Activated CD8-positive, alpha-beta memory T cell treated with anti-CD3 and anti-CD28 coated beads, Interleukin-2, amount 50 U/mL, for 24 hours (primary cell): ENCODE measurements at regions not wholly inside any gene's neighbourhood (a gene's known extent, or its start where the extent isn't known, plus 50 kb on each side); places are given as distances from the start of the nearest gene placed in this dataset.
"Not testable (repeated sequence)": the region's sequence is repeated elsewhere in the genome, so short reads cannot be mapped to it uniquely, and the experiment has no call there.

Experiments
- DNase-seq: peaks from one replicate; pipeline ENCODE4 v3.0.0-alpha.2; 2020; ENCODE audit errors: extremely low read depth

- no peak for DNase-seq
Observed at GRCh38 chr13:73675821-73676220, 458.4 kb downstream of the KLF12 start.

- DNase-seq = no peak
Observed at GRCh38 chr13:73674570-73674969, 459.6 kb downstream of the KLF12 start.

- DNase-seq = no peak
Observed at GRCh38 chr13:73673931-73674330, 460.3 kb downstream of the KLF12 start.

- DNase-seq = no peak
Observed at GRCh38 chr13:73672492-73672891, 461.7 kb downstream of the KLF12 start.

- DNase-seq = no peak
Observed at GRCh38 chr13:73671732-73672131, 462.5 kb downstream of the KLF12 start.

GRCh38 chr13:73671011-73671410 is 463.2 kb downstream of the KLF12 start:
- DNase-seq = no peak

- no peak for DNase-seq
Observed at GRCh38 chr13:73667756-73668155, 466.4 kb downstream of the KLF12 start.

- no peak for DNase-seq
Observed at GRCh38 chr13:73665261-73665660, 468.9 kb downstream of the KLF12 start.

- no peak for DNase-seq
Observed at GRCh38 chr13:73664851-73665250, 469.4 kb downstream of the KLF12 start.

- no peak for DNase-seq
Observed at GRCh38 chr13:73662833-73663232, 471.4 kb downstream of the KLF12 start.

GRCh38 chr13:73661687-73662425 is 472.3 kb downstream of the KLF12 start:
- DNase-seq = no peak

GRCh38 chr13:73661066-73661465 is 473.1 kb downstream of the KLF12 start:
- no peak for DNase-seq

GRCh38 chr13:73658639-73659038 is 475.6 kb downstream of the KLF12 start:
- no peak for DNase-seq

GRCh38 chr13:73657821-73658540 is 476.2 kb downstream of the KLF12 start:
- no peak for DNase-seq

GRCh38 chr13:73656863-73657262 is 477.3 kb downstream of the KLF12 start:
- no peak for DNase-seq

GRCh38 chr13:73653688-73654087 is 480.5 kb downstream of the KLF12 start:
- no peak for DNase-seq

GRCh38 chr13:73647417-73647816 is 486.8 kb downstream of the KLF12 start:
- no peak for DNase-seq

- DNase-seq = not testable (repeated sequence)
Observed at GRCh38 chr13:73640476-73641179, 493.6 kb downstream of the KLF12 start.

GRCh38 chr13:73635166-73635787 is 498.9 kb downstream of the KLF12 start:
- DNase-seq = no peak

- DNase-seq = no peak
Observed at GRCh38 chr13:73633817-73634460, 500.3 kb downstream of the KLF12 start.

GRCh38 chr13:73631411-73631810 is 502.8 kb downstream of the KLF12 start:
- no peak for DNase-seq
